Naive thymus-derived CD4-positive, alpha-beta T cell (primary cell): ENCODE measurements at regions not wholly inside any gene's neighbourhood (a gene's known extent, or its start where the extent isn't known, plus 50 kb on each side); places are given as distances from the start of the nearest gene placed in this dataset.

Experiments
- ATAC-seq: fragments of 150-1000 bp; cut with Tn5 transposase; 2 replicates; pipeline ENCODE4 v1.10.0; 2021; ENCODE audit warnings: mild to moderate bottlenecking, moderate library complexity
- CTCF ChIA-PET: fragments of 350-600 bp; sonication (Branson Sonifier 250); formaldehyde crosslinking; loops from one replicate; lab custom pipeline; 2021; ENCODE audit warnings: antibody characterized with exemption; lab: Charles Lee
- POLR2A ChIA-PET: fragments of 350-600 bp; sonication (Branson Sonifier 250); formaldehyde crosslinking; loops from one replicate; lab custom pipeline; 2021; ENCODE audit warnings: antibody characterized with exemption, inconsistent platforms; lab: Charles Lee
- DNase-seq, 9 donors: peaks; one replicate each; pipeline versions ENCODE4 v3.0.0 to v3.0.0-alpha.2; 2020 to 2022; ENCODE audit warnings: mixed read lengths in 1 of 9
- H3K27ac ChIP-seq: one replicate; pipeline ENCODE4 v1.7.0; 2013; ENCODE audit warnings: mild to moderate bottlenecking, low read depth, low read length, moderate library complexity
- H3K27me3 ChIP-seq, 2 donors: one replicate each; pipeline ENCODE4 v1.7.0; 2013; ENCODE audit warnings: low read length in 2 of 2, mild to moderate bottlenecking in 2 of 2, moderate library complexity in 2 of 2; ENCODE audit not compliant: control insufficient read depth in 2 of 2, insufficient read depth in 2 of 2
- H3K36me3 ChIP-seq, 3 experiments: 1 replicate in 2 of 3; 2 replicates in 1 of 3; pipeline ENCODE4 v1.7.0; 2013; ENCODE audit warnings: low read length in 3 of 3, mild to moderate bottlenecking in 3 of 3, moderate library complexity in 1 of 3; ENCODE audit not compliant: insufficient read depth in 3 of 3, control insufficient read depth in 2 of 3
- H3K4me1 ChIP-seq, 2 donors: one replicate each; pipeline ENCODE4 v1.7.0; 2013; ENCODE audit warnings: low read length in 2 of 2, mild to moderate bottlenecking in 2 of 2, moderate library complexity in 1 of 2; ENCODE audit not compliant: control insufficient read depth in 2 of 2, insufficient read depth in 2 of 2
- H3K4me3 ChIP-seq: 2 replicates; pipeline ENCODE4 v1.7.0; 2013; ENCODE audit warnings: mild to moderate bottlenecking, low read length
- H3K9me3 ChIP-seq, 3 experiments: 1 replicate in 2 of 3; 2 replicates in 1 of 3; pipeline ENCODE4 v1.7.0; 2013; ENCODE audit warnings: low read length in 3 of 3; ENCODE audit not compliant: control insufficient read depth in 2 of 3
- H3K27ac Mint-ChIP-seq, 9 donors: one replicate each; pipeline ENCODE4 v1.8.0; 2020 to 2022; ENCODE audit warnings: mixed read lengths in 9 of 9, mild to moderate bottlenecking in 8 of 9, moderate library complexity in 5 of 9, inconsistent platforms in 2 of 9
- H3K27me3 Mint-ChIP-seq, 5 donors: one replicate each; pipeline ENCODE4 v1.8.0; 2021 to 2022; ENCODE audit warnings: mixed read lengths in 5 of 5, mild to moderate bottlenecking in 1 of 5
- H3K36me3 Mint-ChIP-seq, 5 donors: one replicate each; pipeline ENCODE4 v1.8.0; 2020 to 2022; ENCODE audit warnings: mixed read lengths in 5 of 5, mild to moderate bottlenecking in 3 of 5, inconsistent platforms in 1 of 5
- H3K4me1 Mint-ChIP-seq, 7 donors: one replicate each; pipeline ENCODE4 v1.8.0; 2020 to 2022; ENCODE audit warnings: mixed read lengths in 7 of 7, mild to moderate bottlenecking in 3 of 7, inconsistent platforms in 1 of 7
- H3K4me3 Mint-ChIP-seq, 10 donors: one replicate each; pipeline ENCODE4 v1.8.0; 2020 to 2022; ENCODE audit warnings: mild to moderate bottlenecking in 10 of 10, mixed read lengths in 10 of 10, moderate library complexity in 6 of 10, inconsistent platforms in 2 of 10
- H3K9me3 Mint-ChIP-seq, 11 donors: one replicate each; pipeline ENCODE4 v1.8.0; 2020 to 2022; ENCODE audit warnings: mixed read lengths in 11 of 11, mild to moderate bottlenecking in 4 of 11, inconsistent platforms in 1 of 11, moderate library complexity in 1 of 11
- intact Hi-C, 2 donors: fragments of 100-400 bp; cut with micrococcal nuclease; formaldehyde crosslinking; loops; one replicate each; pipeline ENCODE4 v1.15.1; 2023

DNA sequence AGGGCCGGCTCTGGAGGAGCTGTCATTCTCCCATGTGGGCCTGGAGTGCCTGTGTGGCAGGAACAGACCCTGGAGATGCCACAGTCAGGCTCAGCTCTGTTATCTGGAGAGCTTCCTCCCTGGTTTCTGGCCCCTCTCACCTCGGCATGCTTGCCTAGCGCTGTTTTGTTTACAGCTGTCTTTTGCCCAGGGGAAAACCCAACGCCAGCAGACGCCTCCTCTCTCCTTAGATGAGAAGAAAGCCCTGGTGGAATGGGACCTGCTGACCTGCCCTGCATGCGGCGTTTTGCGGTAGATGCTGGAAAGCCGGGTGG lies 104.9 kb downstream of the CRYAA start:
- no peaks in the 10 kb centered on the region for H3K36me3 Mint-ChIP-seq
- Histone ChIP-seq H3K4me1 (no peaks in the 10 kb centered on the region), H3K9me3 (no peaks in the 10 kb centered on the region), H3K4me3 (no peak overlapping the region), H3K27ac (no peak overlapping the region), H3K27me3 (no peaks in the 10 kb centered on the region), H3K36me3 (no peaks in the 10 kb centered on the region)
- no peak overlapping the region for H3K4me3 Mint-ChIP-seq
- H3K27ac Mint-ChIP-seq: no peak overlapping the region
- H3K4me1 Mint-ChIP-seq: peaks cover 0 to 5% (median 0%) of the 10 kb centered on the region in 7 donors
- peaks cover 4 to 35% (median 14%) of the 10 kb centered on the region in 5 donors for H3K27me3 Mint-ChIP-seq
- POLR2A ChIA-PET: no interaction called here
- H3K9me3 Mint-ChIP-seq: peaks cover 0 to 1% (median 0%) of the 10 kb centered on the region in 11 donors
- DNase-seq (no peak), ATAC-seq (no peak)
- CTCF ChIA-PET: no interaction called here
- intact Hi-C loops: no loop called here

DNA sequence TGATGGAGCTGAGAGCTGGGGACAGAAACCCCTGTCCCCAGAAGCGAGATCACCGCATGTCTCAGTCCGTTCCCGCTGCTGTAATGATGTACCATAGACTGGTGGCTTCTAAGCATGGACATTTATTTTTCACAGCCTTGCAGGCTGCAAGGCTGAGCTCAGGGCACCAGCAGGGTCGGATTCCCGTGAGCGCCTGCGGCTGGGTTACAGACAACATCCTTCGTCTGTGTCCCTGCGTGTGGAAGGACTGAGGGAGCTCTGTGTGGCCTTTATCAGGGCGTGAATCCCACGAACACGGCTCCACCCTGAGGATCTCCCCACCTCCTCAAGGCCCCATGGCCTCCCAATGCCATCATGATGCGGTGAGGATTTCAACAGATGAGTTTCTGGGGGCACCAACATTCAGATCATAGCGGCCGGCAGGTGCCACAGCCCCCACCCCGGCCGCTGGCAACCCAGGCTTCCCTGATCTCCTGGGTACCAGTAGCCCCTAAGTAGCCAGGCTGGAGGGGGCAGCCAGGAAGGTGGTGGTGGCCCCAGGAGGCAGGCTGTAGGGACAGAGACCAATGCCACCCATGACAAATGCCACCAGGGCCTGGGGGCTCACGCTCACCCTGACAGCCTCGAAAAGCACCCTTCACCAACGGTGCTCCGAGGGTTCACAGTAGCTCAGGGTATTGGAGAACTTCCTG lies 104.4 kb downstream of the CRYAA start:
- Mint-ChIP-seq H3K4me3 (no peak overlapping the region), H3K27me3 (peaks cover 4 to 35% (median 14%) of the 10 kb centered on the region in 5 donors), H3K9me3 (peaks cover 0 to 1% (median 0%) of the 10 kb centered on the region in 11 donors), H3K4me1 (peaks cover 0 to 5% (median 0%) of the 10 kb centered on the region in 7 donors), H3K27ac (no peak overlapping the region), H3K36me3 (no peaks in the 10 kb centered on the region)
- intact Hi-C loops: no loop called here
- ChIA-PET CTCF (no interaction called here), POLR2A (no interaction called here)
- no peaks in the 10 kb centered on the region for H3K27me3 ChIP-seq
- no peak overlapping the region for H3K27ac ChIP-seq
- ATAC-seq (no peak), DNase-seq (no peak)
- no peaks in the 10 kb centered on the region for H3K9me3 ChIP-seq
- no peak overlapping the region for H3K4me3 ChIP-seq
- no peaks in the 10 kb centered on the region for H3K4me1 ChIP-seq
- H3K36me3 ChIP-seq: no peaks in the 10 kb centered on the region

DNA sequence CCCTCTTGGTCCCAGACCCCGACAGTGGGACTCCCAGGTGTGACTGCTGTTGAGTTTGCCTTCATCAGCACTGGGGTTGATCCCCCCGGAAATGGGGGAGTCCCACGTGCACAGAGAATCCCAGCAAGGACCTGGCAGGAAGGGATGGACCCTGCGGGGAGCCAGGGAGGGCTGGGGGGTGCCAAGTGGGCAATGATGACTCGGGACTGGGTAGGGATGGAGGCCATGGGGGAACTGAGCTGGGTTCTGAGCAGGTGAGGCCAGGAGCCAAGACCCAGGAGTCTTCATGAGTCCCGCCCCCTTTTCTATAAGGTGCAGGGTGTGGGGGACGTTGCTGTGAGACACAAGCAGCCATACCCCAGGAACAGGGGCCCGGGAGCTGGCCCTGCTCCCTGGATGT lies 103.8 kb downstream of the CRYAA start:
- Histone ChIP-seq H3K36me3 (no peaks in the 10 kb centered on the region), H3K27ac (no peak overlapping the region), H3K27me3 (no peaks in the 10 kb centered on the region), H3K4me1 (no peaks in the 10 kb centered on the region), H3K9me3 (no peaks in the 10 kb centered on the region), H3K4me3 (no peak overlapping the region)
- no peak for ATAC-seq
- Mint-ChIP-seq H3K4me3 (no peak overlapping the region), H3K36me3 (no peaks in the 10 kb centered on the region), H3K9me3 (peaks cover 0 to 1% (median 0%) of the 10 kb centered on the region in 11 donors), H3K4me1 (no peaks in the 10 kb centered on the region), H3K27ac (no peak overlapping the region), H3K27me3 (peaks cover 4 to 35% (median 9%) of the 10 kb centered on the region in 5 donors)
- no peak for DNase-seq
- POLR2A ChIA-PET: no interaction called here
- intact Hi-C loops: no loop called here
- CTCF ChIA-PET: no interaction called here

DNA sequence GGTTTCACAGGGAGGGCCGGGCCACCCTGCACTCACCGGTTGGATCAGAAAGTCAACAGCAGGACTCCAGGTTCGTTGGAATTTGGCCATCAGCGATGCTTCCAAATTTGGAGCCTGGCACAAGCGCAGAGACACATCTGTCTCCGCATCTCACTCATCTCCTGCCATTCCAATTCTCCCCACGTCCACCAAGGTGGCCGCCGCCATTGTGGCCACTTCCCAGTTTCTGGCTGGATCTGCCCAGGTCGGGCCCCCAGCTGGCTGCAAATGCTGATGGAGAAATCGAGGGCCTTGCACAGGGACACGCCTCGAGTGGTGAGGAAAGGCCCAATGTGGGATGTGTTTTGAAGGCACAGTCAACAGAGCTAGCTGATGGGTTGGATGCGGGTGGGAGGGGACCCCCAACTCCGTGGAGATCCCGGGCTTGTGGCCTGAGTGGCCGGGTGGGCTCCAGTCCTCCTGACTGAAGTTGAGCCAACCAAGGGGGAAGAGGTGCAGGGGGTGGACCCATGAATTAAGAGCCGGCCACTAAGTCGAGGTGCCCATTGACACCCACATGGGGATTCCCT lies 102.7 kb downstream of the CRYAA start:
- CTCF ChIA-PET: no interaction called here
- POLR2A ChIA-PET: no interaction called here
- Mint-ChIP-seq H3K9me3 (peaks cover 0 to 1% (median 0%) of the 10 kb centered on the region in 11 donors), H3K4me3 (no peak overlapping the region), H3K36me3 (no peaks in the 10 kb centered on the region), H3K27me3 (peaks cover 2 to 33% (median 8%) of the 10 kb centered on the region in 5 donors), H3K27ac (no peak overlapping the region), H3K4me1 (no peaks in the 10 kb centered on the region)
- Histone ChIP-seq H3K36me3 (no peaks in the 10 kb centered on the region), H3K27ac (no peak overlapping the region), H3K9me3 (no peaks in the 10 kb centered on the region), H3K4me3 (no peak overlapping the region), H3K4me1 (no peaks in the 10 kb centered on the region), H3K27me3 (no peaks in the 10 kb centered on the region)
- no peak for DNase-seq
- intact Hi-C loops: no loop called here
- no peak for ATAC-seq

DNA sequence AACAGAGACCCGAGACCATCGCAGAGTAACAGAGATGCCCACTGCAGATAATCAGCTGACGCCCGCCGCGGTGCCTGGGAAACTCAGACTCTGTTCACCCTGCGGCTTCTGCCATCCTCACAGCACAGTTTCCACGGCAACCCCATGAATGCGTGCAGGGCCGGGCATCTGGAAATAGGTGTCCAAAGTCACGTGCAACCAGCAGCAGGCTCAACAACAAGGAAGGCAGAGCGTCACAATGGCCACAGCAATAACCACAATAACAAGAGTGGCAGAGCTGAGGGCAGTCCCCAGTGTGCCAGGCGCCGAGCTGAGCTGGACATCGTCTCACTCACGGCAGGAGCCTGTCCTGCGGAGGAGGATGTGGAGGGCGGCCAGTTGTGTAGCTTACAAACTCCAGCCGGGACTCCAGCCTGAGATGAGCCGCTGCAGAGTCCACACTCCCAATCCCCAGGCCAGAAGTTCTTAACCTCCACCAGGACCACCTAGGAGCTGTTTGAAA lies 102.0 kb downstream of the CRYAA start:
- H3K36me3 ChIP-seq: no peaks in the 10 kb centered on the region
- ATAC-seq: no peak
- ChIA-PET CTCF (no interaction called here), POLR2A (no interaction called here)
- H3K4me3 Mint-ChIP-seq: no peak overlapping the region
- H3K4me1 ChIP-seq: no peaks in the 10 kb centered on the region
- no peaks in the 10 kb centered on the region for H3K27me3 ChIP-seq
- peaks cover 0 to 1% (median 0%) of the 10 kb centered on the region in 11 donors for H3K9me3 Mint-ChIP-seq
- no peak overlapping the region for H3K27ac ChIP-seq
- intact Hi-C loops: no loop called here
- DNase-seq: no peak
- no peak overlapping the region for H3K27ac Mint-ChIP-seq
- peaks cover 0 to 28% (median 8%) of the 10 kb centered on the region in 5 donors for H3K27me3 Mint-ChIP-seq
- no peak overlapping the region for H3K4me3 ChIP-seq
- H3K4me1 Mint-ChIP-seq: no peaks in the 10 kb centered on the region
- H3K9me3 ChIP-seq: no peaks in the 10 kb centered on the region
- no peaks in the 10 kb centered on the region for H3K36me3 Mint-ChIP-seq

DNA sequence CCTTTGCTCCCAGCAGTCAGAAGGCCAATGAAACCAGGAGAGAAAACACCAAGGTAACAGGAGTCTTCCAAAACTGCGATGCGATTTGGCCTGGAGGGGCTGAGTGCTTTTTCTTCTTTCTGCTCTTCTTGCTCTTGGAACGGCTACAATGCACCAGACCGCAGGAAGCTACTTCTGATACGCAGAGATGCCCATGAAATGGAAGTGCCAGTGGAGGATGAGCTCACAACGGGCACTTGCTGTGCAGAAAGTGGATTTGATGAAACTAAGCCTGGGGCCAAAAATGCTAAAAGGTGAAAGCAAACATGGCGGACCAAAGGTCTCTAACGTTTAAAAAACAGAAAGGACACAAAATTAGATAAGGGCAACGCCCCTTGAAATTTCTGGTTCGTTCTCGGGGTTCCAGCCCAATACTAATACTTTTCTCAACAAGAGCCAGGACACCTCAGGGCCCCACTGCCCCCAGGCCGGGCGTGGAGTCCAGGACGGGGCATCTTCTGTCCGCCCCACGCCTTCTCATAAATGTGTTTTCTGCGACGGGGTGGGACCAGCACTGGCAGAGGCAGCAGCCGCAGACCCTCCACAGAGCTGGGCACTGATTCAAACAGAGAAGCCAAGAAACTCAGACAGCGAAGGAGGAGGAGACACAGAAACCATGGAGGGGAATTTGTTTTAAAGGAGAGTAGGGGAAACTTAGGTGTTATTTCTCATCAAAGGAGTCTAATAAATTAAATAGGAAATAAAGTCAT lies 101.3 kb downstream of the CRYAA start:
- ChIA-PET POLR2A (no interaction called here), CTCF (no interaction called here)
- Histone ChIP-seq H3K4me3 (no peak overlapping the region), H3K36me3 (no peaks in the 10 kb centered on the region), H3K9me3 (no peaks in the 10 kb centered on the region), H3K4me1 (no peaks in the 10 kb centered on the region), H3K27ac (no peak overlapping the region), H3K27me3 (no peaks in the 10 kb centered on the region)
- peaks cover 0 to 1% (median 0%) of the 10 kb centered on the region in 11 donors for H3K9me3 Mint-ChIP-seq
- H3K27me3 Mint-ChIP-seq: peaks cover 0 to 24% (median 6%) of the 10 kb centered on the region in 5 donors
- H3K36me3 Mint-ChIP-seq: no peaks in the 10 kb centered on the region
- H3K4me3 Mint-ChIP-seq: no peak overlapping the region
- no peaks in the 10 kb centered on the region for H3K4me1 Mint-ChIP-seq
- peak overlapping the region in 1 of 9 donors; percentile 30 for H3K27ac Mint-ChIP-seq
- intact Hi-C loops: no loop called here
- ATAC-seq: no peak
- DNase-seq: no peak
